GM21528 (cell line): ENCODE measurements at regions not wholly inside any gene's neighbourhood (a gene's known extent, or its start where the extent isn't known, plus 50 kb on each side); places are given as distances from the start of the nearest gene placed in this dataset.

Source experiments
- ATAC-seq: cut with Tn5 transposase; IDR thresholded peaks from one replicate; pipeline ENCODE4 v1.9.1; 2021; ENCODE audit warnings: mild to moderate bottlenecking, moderate library complexity; ENCODE audit not compliant: unreplicated experiment, low FRiP score

DNA sequence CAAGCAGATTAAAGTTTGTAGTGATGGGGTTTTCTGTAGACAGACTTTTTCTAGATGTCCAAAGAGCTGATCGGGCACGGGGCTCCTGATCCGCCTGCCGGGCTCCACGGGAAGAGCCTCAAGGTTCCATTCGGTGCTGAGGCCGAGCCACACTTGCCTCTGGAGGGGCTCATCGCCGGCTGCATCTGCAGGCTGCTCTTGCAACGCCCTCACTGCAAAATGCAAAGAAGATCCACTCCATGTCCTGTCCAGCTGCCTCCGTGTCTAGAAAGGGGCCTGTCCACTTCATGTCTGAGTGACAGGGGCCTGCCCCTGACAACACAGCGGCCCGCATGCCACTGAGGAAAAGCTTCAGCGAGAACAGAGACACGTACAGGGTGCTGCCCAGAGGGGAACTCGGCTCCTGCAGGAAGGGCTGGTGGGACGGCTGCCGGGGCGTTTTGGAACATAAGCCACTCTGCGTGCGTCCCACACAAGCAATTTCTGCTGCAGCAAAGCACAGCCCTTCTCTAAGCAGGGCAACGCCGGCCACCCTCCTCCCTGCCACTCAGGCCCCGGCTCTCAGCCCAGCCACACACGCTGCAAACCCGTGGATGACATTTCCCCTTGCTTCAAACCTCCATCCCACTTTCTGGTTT lies 53.6 kb upstream of the CTDP1 start:
- no peak for ATAC-seq

DNA sequence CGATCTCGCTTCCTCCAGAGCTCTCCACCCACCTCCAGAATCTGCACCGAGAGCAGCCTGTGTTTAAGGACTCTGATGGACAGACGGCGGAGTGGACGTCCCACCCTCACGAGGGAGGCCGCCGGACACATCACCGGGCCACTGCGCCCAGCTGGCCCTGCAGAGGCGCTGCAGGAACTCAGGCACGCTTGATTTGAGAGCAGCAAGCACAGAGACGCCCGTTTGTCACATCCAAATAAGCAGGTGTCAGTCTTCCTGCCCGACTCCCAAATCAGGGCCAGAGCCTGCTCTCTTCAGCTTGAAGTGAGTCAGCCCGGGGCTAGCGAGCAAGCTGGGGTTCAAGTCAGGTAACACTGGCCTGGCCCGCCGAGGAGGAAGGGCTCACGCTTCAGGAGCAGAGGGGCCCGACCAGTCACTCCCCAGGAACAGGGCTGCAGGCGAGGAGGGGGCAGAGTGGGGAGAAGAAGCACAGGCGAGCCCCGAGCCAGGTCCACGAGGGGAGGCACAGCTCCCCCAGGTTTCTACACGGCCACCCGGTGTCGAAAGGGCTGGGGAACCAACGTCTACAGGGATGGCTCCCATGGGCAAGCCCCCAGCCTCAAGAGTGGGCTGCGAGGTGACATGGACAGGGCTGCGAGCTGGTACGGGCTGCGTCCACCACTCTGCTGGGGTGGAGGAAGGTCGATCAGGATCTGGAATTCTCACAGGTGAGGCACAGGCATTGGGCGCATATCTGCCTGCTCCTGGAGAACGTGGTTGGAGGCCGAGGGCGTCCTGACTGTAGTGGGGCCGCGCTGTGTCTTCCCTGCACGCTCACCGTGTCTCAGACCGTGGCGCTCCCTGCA lies 52.5 kb upstream of the CTDP1 start:
- ATAC-seq = no peak

DNA sequence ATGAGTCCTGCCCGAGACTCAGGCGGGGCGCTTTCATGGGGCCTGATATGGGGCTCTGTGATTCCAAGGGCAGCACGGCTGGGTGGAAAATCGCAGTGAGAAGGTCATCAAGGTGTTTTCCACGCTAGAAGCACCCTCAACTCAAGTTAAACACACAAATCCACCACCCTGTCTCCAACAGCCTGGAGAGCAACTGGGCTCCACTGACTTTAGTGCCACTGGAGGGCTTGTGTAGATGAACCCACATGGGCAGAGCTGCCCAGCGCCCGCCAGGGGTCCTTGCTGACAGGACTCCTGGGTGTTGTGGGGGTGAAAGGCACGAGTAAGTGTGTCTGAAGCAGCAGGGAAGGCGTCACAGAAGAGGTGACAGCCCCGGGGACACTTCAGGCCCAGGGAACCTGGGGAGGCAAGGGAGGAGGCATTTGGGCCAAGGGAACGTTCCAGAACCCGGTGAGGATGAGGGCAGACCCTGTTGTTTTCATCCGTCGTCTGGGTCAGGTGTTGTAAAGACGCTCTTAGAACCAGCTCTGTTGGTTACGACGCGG lies 51.8 kb upstream of the CTDP1 start:
- no peak for ATAC-seq

DNA sequence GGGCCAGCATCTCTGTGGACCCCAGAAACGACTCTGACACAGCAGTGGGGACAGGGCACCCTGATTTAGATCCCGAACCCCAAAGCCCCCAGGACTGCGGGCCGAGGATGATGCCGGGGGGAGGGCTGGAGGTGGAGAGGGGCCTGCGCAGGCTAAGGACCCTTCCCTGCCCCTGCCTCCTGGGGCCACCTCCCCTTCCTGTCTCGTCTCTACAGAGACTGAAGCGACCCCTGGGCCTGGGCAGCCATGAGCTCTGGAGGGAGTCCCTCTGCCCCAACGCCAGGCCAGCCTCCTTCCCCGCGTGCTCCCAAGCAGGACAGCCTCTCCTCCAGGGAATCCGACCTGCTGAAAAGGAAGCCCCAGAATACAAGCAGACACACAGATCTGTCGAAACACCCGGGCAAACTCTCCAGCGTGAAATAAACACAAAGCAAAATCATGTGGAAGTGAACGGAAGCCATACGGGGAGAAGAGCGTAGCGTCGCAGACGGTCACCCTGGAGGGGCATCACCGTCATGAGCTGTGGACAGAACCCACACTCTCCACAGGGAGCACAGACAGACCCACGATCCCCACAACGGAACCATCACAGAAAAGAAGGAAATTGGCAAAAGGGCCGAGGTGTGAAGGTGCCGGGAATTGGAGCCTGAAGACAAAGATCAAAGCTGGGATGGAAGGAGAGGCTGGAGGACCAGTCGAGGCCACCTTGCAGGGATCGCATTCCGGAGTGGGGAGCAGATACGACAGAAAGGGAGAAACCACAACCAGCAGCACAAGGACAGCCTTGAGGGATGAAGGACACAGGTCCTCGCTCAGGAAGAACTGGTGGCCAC lies 51.0 kb upstream of the CTDP1 start:
- ATAC-seq = no peak

DNA sequence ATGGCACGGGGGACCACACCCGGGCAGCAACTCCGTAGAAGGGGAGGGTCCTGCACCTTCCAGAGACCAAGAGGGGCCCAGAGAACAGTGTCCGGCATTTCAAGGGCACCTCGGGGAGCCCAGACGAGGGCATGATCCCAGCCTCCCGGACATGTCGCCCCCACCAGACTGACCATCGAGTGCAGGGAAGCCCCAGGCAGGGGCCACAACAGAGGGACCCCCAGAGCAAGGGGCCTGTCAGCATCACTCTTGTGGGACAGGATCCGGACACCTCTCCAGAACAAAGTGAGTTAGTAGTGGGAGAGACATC lies 50.4 kb upstream of the CTDP1 start:
- no peak for ATAC-seq

DNA sequence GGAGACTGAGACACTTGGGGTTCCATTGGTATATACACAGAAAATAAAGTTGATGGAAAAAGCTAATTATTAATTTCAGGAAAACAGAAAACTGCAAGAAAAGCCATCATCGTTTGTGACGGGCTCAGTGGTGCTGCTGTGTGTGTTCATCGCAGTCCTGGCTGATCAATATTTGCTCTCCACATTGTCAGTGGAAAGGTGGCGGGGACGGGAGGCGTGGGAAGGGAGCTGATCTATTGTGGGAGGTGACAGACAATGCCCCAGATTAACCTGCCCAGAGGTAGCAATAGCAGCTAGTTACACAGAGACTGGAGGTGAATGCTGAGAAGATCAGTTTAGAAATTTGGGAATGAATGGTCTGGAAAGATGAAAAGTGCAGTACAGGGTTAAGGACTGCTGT lies 50.0 kb upstream of the CTDP1 start:
- ATAC-seq = no peak
